OCI-LY7 (cell line): ENCODE measurements at regions not wholly inside any gene's neighbourhood (a gene's known extent, or its start where the extent isn't known, plus 50 kb on each side); places are given as distances from the start of the nearest gene placed in this dataset.

ENCODE experiments used
- CTCF ChIP-seq: fragments of 200-600 bp; sonication (generic); conservative IDR thresholded peaks from 2 replicates; pipeline ENCODE4 v1.5.1; 2014; ENCODE audit warnings: mild to moderate bottlenecking, antibody characterized with exemption, low read length, moderate library complexity, mixed read lengths
- EZH2phosphoT487 ChIP-seq: fragments of 200-600 bp; sonication (generic); IDR thresholded peaks from 2 replicates; pipeline ENCODE4 v1.6.1; 2018; ENCODE audit warnings: low read depth, borderline replicate concordance, mild to moderate bottlenecking, mixed run types, antibody characterized with exemption, low read length, moderate library complexity, mixed read lengths

DNA sequence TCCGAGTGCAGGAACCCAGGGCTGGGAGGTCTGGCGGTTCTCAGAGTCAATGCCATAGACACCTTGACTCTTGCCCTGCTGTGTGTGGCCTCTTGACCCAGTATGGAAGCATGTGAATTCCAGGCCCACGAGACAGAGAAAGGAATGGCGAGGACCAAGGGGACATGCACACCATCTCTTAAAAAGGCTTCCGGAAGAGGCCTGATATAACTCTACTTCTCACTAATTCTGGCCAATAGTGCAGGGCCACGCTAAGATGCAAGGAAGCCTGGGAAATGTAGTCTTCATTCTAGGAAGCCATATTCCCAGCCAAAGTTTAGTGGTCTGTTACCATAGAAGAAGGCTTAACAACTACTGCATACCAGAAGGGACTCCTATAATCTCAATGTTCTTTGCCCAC lies 177.0 kb upstream of the KCNG1 start:
- no peak for TF ChIP-seq CTCF
- TF ChIP-seq EZH2phosphoT487, result no peak
